ENCODE measurements at regions not wholly inside any gene's neighbourhood (a gene's known extent, or its start where the extent isn't known, plus 50 kb on each side); places are given as distances from the start of the nearest gene placed in this dataset.

- no peak for TF ChIP-seq POLR2A (IDR thresholded peaks at IDR 0.05)
- TF ChIP-seq CTCF (IDR thresholded peaks at IDR 0.05): no peak
Observed at GRCh38 chr3:177471733-177472480, 274.6 kb upstream of the TBL1XR1 start.

Measured in adrenal gland (tissue), 5 donors.